Skeletal muscle cell (primary cell): ENCODE measurements at regions not wholly inside any gene's neighbourhood (a gene's known extent, or its start where the extent isn't known, plus 50 kb on each side); places are given as distances from the start of the nearest gene placed in this dataset.

ENCODE experiments used
- DNase-seq: peaks from one replicate; pipeline ENCODE4 v3.0.0-alpha.2; 2010; ENCODE audit warnings: low read depth
- H3K4me3 ChIP-seq: 2 replicates; pipeline ENCODE4 v1.5.1; 2011; ENCODE audit warnings: low read depth, mild to moderate bottlenecking, control low read depth, low read length, moderate library complexity

DNA sequence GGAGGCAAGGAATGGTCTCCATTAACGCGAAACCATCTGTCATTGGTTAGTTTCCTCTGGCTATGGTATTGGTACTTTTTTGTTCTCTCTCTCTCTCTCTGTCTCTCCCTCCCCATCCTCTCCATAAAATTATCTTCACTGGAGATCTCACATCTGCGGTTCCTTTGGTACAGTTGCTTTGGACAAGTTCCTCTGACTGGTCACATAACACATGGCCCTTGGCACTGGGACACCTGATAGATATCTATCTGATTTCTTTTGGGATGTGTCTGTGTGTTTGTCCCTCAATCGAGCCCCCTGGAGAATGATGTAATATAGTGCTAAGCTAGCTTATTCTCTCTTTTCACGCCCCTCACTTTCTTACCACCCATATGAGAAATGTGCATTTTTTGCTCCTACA, 682.0 kb upstream of the B3GALT2 start:
- no peak overlapping the region for H3K4me3 ChIP-seq
- DNase-seq, result no peak

DNA sequence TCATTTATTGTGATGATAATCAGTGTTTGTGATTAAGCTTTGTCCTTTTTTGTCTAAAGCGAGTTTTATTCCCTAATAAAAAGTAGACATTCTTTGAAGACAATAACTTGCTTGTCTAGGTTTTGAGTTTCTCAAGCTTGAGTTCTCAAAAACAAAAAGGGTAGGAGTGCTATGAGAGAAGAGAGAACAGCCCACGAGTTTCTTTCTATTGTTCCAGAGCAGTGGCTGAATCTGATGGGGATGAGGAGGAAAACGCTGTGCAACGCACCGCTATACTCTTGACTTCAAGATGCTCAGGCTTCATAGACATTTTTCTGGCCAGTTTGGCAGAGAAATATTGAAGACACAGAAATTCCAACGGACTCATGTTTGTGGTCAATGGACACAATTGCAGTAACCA, 669.8 kb upstream of the B3GALT2 start:
- no peak for DNase-seq
- no peak overlapping the region for H3K4me3 ChIP-seq

DNA sequence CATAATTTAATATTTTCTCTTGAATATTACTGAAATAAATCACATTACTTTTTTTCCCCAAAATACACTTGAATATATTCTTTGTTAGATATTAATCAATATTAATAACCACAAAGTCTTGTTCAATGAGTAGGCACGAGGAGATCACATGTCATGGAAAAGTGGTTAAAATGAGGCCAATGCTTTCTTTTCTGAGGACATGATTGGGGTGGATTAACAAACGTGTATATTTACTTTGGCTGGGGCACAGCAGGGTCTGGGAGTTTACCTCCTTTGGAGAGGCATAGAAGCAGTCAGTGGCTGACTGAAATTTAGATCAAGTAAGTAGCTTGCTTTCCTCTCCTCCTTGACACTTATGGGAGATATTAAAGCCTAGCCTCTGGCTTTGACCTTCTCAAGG, 664.3 kb upstream of the B3GALT2 start:
- H3K4me3 ChIP-seq, result no peak overlapping the region
- DNase-seq, result no peak

GRCh38 chr1:193846876-193847604, 660.6 kb upstream of the B3GALT2 start:
- no peak overlapping the region for H3K4me3 ChIP-seq
- DNase-seq, result no peak

- no peak overlapping the region for H3K4me3 ChIP-seq
- no peak for DNase-seq
Observed at GRCh38 chr1:193846411-193846810, 660.0 kb upstream of the B3GALT2 start.

- no peak for DNase-seq
- H3K4me3 ChIP-seq, result no peak overlapping the region
Observed at GRCh38 chr1:193841857-193842256, 655.4 kb upstream of the B3GALT2 start.

- no peak overlapping the region for H3K4me3 ChIP-seq
- DNase-seq, result no peak
Observed at GRCh38 chr1:193831465-193831864, 645.1 kb upstream of the B3GALT2 start.

DNA sequence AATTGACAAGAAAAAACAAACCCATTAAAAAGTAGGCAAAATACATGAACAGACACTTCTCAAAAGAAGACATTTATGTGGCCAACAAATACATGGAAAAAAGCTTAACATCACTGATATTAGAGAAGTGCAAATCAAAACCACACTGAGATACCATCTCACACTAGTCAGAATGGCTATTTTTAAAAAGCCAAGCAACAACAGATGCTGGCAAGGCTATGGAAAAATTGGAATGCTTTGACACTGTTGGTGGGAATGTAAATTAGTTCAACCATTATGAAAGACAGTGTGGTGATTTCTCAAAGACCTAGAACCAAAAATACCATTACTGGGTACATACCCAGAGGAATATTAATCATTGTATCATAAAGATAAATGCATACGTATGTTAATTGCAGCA, 641.1 kb upstream of the B3GALT2 start:
- H3K4me3 ChIP-seq, result no peak overlapping the region
- DNase-seq, result no peak

DNA sequence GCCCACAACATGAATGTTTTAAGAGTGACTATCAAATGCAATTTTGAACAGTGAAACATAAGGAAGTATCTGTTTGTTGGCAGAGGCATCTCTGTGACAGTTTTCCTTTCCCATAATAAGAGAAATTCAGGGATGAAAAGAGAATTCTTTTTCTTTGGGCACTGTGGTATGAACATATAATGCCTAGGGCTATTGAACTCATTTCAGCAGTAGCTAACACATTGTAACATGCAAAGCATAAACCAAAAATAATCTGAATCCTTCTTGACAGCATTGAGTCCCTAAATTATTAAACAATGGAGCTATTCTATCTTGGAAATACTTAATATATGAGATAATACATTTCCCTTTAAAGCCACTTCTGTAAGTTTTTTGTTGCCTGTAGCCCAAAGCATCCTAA, 633.0 kb upstream of the B3GALT2 start:
- DNase-seq, result no peak

GRCh38 chr1:193807208-193807607, 620.8 kb upstream of the B3GALT2 start:
- no peak overlapping the region for H3K4me3 ChIP-seq
- no peak for DNase-seq

More for the DNA sequence above, 633.0 kb upstream of the B3GALT2 start:
- no peak overlapping the region for H3K4me3 ChIP-seq

GRCh38 chr1:193806079-193807048, 620.0 kb upstream of the B3GALT2 start:
- no peak for DNase-seq
- H3K4me3 ChIP-seq, result no peak overlapping the region

GRCh38 chr1:193799948-193800690, 613.7 kb upstream of the B3GALT2 start:
- no peak overlapping the region for H3K4me3 ChIP-seq
- no peak for DNase-seq

- no peak overlapping the region for H3K4me3 ChIP-seq
- DNase-seq, result no peak
Observed at GRCh38 chr1:193799371-193799770, 613.0 kb upstream of the B3GALT2 start.

DNA sequence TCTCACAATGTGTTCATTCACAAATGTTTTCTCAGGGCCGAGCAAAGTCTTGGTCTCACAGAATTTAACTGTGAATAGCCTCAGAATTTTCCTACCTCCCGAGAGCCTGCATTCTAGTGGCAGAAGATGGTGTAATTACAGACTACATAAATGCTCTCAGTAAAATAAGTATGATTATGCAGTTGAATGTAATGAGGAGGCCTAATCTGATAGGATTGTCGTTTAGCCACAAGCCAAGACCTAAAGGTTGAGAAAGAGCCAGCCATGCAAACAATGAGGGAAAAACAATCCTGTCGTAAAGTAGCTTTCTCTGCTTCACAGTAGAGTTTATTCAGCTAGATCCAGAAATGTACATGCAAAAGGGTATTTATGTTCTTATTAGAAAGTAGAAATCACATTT, 607.8 kb upstream of the B3GALT2 start:
- no peak overlapping the region for H3K4me3 ChIP-seq
- no peak for DNase-seq

- H3K4me3 ChIP-seq, result no peak overlapping the region
Observed at GRCh38 chr1:193791746-193792145, 605.3 kb upstream of the B3GALT2 start.

GRCh38 chr1:193787061-193787460, 600.6 kb upstream of the B3GALT2 start:
- no peak for DNase-seq
- no peak overlapping the region for H3K4me3 ChIP-seq

More at GRCh38 chr1:193791746-193792145, 605.3 kb upstream of the B3GALT2 start:
- no peak for DNase-seq

- no peak overlapping the region for H3K4me3 ChIP-seq
Observed at GRCh38 chr1:193785850-193786420, 599.5 kb upstream of the B3GALT2 start.

GRCh38 chr1:193774536-193775323, 588.3 kb upstream of the B3GALT2 start:
- DNase-seq, result no peak
- no peak overlapping the region for H3K4me3 ChIP-seq

More at GRCh38 chr1:193785850-193786420, 599.5 kb upstream of the B3GALT2 start:
- DNase-seq, result no peak

GRCh38 chr1:193771596-193771995, 585.2 kb upstream of the B3GALT2 start:
- H3K4me3 ChIP-seq, result no peak overlapping the region
- no peak for DNase-seq
